HCT116 (cell line): ENCODE measurements at regions not wholly inside any gene's neighbourhood (a gene's known extent, or its start where the extent isn't known, plus 50 kb on each side); places are given as distances from the start of the nearest gene placed in this dataset.

Experiments used
- CBX3 ChIP-seq: IDR thresholded peaks from 2 replicates; pipeline ENCODE4 v1.6.1; 2012; ENCODE audit warnings: low read depth
- CTCF ChIP-seq, 3 experiments: fragments of 200-600 bp in 1 of 3; sonication (generic) in 1 of 3; IDR thresholded peaks in 2 of 3; conservative IDR thresholded peaks in 1 of 3; 2 replicates each; pipeline ENCODE4 v1.5.1; 2012 to 2017; ENCODE audit warnings: low read depth in 2 of 3, low read length in 2 of 3, antibody characterized with exemption in 1 of 3, borderline replicate concordance in 1 of 3, control low read depth in 1 of 3, mild to moderate bottlenecking in 1 of 3, mixed read lengths in 1 of 3, mixed run types in 1 of 3, moderate library complexity in 1 of 3; ENCODE audit not compliant: insufficient read depth in 1 of 3
- EZH2 ChIP-seq: fragments of 200-600 bp; sonication (generic); IDR thresholded peaks from 2 replicates; pipeline ENCODE4 v1.6.1; 2017; ENCODE audit warnings: antibody characterized with exemption, mixed run types
- EZH2phosphoT487 ChIP-seq: fragments of 200-600 bp; IDR thresholded peaks from 2 replicates; pipeline ENCODE4 v1.6.1; 2018; ENCODE audit warnings: antibody characterized with exemption, borderline replicate concordance
- MAX ChIP-seq: IDR thresholded peaks from 2 replicates; pipeline ENCODE4 v1.6.1; 2012
- POLR2A ChIP-seq: IDR thresholded peaks from 2 replicates; pipeline ENCODE4 v1.7.0; 2011; ENCODE audit warnings: borderline replicate concordance; ENCODE audit not compliant: insufficient read depth, insufficient read length; ENCODE audit errors: extremely low read depth
- REST ChIP-seq: IDR thresholded peaks from 2 replicates; pipeline ENCODE4 v1.6.1; 2012; ENCODE audit warnings: low read depth
- SIN3A ChIP-seq: IDR thresholded peaks from 2 replicates; pipeline ENCODE4 v1.6.1; 2012; ENCODE audit warnings: low read depth
- SRF ChIP-seq: IDR thresholded peaks from 2 replicates; pipeline ENCODE4 v1.6.1; 2012; ENCODE audit warnings: low read depth
- TCF7L2 ChIP-seq: IDR thresholded peaks from 2 replicates; pipeline ENCODE4 v1.7.0; 2011; ENCODE audit warnings: borderline replicate concordance, inconsistent platforms; ENCODE audit not compliant: insufficient read depth, insufficient read length; ENCODE audit errors: extremely low read depth
- YY1 ChIP-seq: IDR thresholded peaks from 2 replicates; pipeline ENCODE4 v1.6.1; 2011; ENCODE audit warnings: low read length, low read depth, moderate library complexity, mild to moderate bottlenecking; ENCODE audit not compliant: insufficient replicate concordance; ENCODE audit errors: extremely low read depth
- ZNF274 ChIP-seq: fragments of 200-500 bp; sonication (Bioruptor generic); IDR thresholded peaks from 2 replicates; pipeline ENCODE4 v1.6.1; 2014; ENCODE audit warnings: mild to moderate bottlenecking, low read depth, low read length, inconsistent platforms

- TF ChIP-seq CTCF (IDR thresholded peaks at IDR 0.05 in 2 of 3, conservative IDR thresholded peaks at IDR 0.05 in 1 of 3; ENCODE audit: borderline replicate concordance in 1 of 3, insufficient read depth in 1 of 3, low read depth in 2 of 3, low read length in 2 of 3) (no peak), POLR2A (no peak), TCF7L2 (no peak), SRF (no peak), EZH2 (no peak), EZH2phosphoT487 (no peak), CBX3 (no peak), REST (no peak), SIN3A (no peak), YY1 (no peak), MAX (no peak), ZNF274 (no peak)
Measured at GRCh38 chrX:109274806-109275205, 207.1 kb downstream of the GUCY2F start.
